OCI-LY1 (cell line): ENCODE measurements at regions not wholly inside any gene's neighbourhood (a gene's known extent, or its start where the extent isn't known, plus 50 kb on each side); places are given as distances from the start of the nearest gene placed in this dataset.

ENCODE experiments used
- H2AFZ ChIP-seq: fragments of 200-600 bp; sonication (generic), shearing (Covaris generic); 2 replicates; pipeline ENCODE4 v1.6.0; 2014; ENCODE audit warnings: antibody characterized with exemption, mild to moderate bottlenecking, low read length
- H3F3A ChIP-seq: fragments of 200-600 bp; sonication (generic), shearing (Covaris generic); 2 replicates; pipeline ENCODE4 v1.6.0; 2014; ENCODE audit warnings: mild to moderate bottlenecking, antibody characterized with exemption, low read length, moderate library complexity; ENCODE audit not compliant: insufficient read depth
- H3K27ac ChIP-seq: fragments of 200-600 bp; sonication (generic); 2 replicates; pipeline ENCODE4 v1.5.1; 2014; ENCODE audit warnings: low read length, mixed run types, mild to moderate bottlenecking, low read depth; ENCODE audit not compliant: poor library complexity, severe bottlenecking
- H3K27me3 ChIP-seq: fragments of 200-600 bp; sonication (generic); 2 replicates; pipeline ENCODE4 v1.6.0; 2014; ENCODE audit warnings: antibody characterized with exemption, mild to moderate bottlenecking, low read length, moderate library complexity; ENCODE audit not compliant: insufficient read depth
- H3K36me3 ChIP-seq: fragments of 200-600 bp; sonication (generic); 2 replicates; pipeline ENCODE4 v1.6.1; 2014; ENCODE audit warnings: mild to moderate bottlenecking, antibody characterized with exemption, low read length, moderate library complexity, mixed read lengths; ENCODE audit not compliant: insufficient read depth
- H3K4me1 ChIP-seq: fragments of 200-600 bp; sonication (generic); 2 replicates; pipeline ENCODE4 v1.5.1; 2014; ENCODE audit warnings: mild to moderate bottlenecking, low read length, moderate library complexity; ENCODE audit not compliant: insufficient read depth, severe bottlenecking
- H3K4me2 ChIP-seq: fragments of 200-600 bp; sonication (generic), shearing (Covaris generic); 2 replicates; pipeline ENCODE4 v1.6.1; 2014; ENCODE audit warnings: low read length
- H3K4me3 ChIP-seq: fragments of 200-600 bp; sonication (generic); 2 replicates; pipeline ENCODE4 v1.5.1; 2014; ENCODE audit warnings: low read length, low read depth, mild to moderate bottlenecking, mixed read lengths; ENCODE audit not compliant: poor library complexity, severe bottlenecking
- H3K79me2 ChIP-seq: fragments of 200-600 bp; shearing (Covaris generic); 2 replicates; pipeline ENCODE4 v1.6.1; 2016; ENCODE audit warnings: mixed run types, low read length, mixed read lengths; ENCODE audit not compliant: insufficient read depth
- H3K9ac ChIP-seq: fragments of 200-600 bp; sonication (generic), shearing (Covaris generic); 2 replicates; pipeline ENCODE4 v1.6.1; 2014; ENCODE audit warnings: mild to moderate bottlenecking, low read length, mixed read lengths
- H3K9me2 ChIP-seq: fragments of 200-600 bp; sonication (generic), shearing (Covaris generic); 2 replicates; pipeline ENCODE4 v1.6.1; 2014; ENCODE audit warnings: low read depth, mild to moderate bottlenecking, low read length, mixed read lengths
- H3K9me3 ChIP-seq: fragments of 200-600 bp; shearing (Covaris generic); 2 replicates; pipeline ENCODE4 v1.6.1; 2014; ENCODE audit warnings: low read length, mixed read lengths
- H4K20me1 ChIP-seq: fragments of 200-600 bp; sonication (generic), shearing (Covaris generic); 2 replicates; pipeline ENCODE4 v1.6.0; 2016; ENCODE audit warnings: mild to moderate bottlenecking, low read length; ENCODE audit not compliant: insufficient read depth
- EZH2 ChIP-seq: fragments of 200-600 bp; sonication (generic), shearing (Covaris generic); IDR thresholded peaks from 2 replicates; pipeline ENCODE4 v1.8.0; 2017; ENCODE audit warnings: borderline replicate concordance, mixed run types, mild to moderate bottlenecking, antibody characterized with exemption, low read length, moderate library complexity, mixed read lengths
- TF ChIP-seq, protein P1 (sequence below): fragments of 200-600 bp; sonication (generic), shearing (Covaris generic); IDR thresholded peaks from 2 replicates; pipeline ENCODE4 v1.5.1; 2017; ENCODE audit warnings: mild to moderate bottlenecking, antibody characterized with exemption, low read length, moderate library complexity, mixed read lengths

DNA sequence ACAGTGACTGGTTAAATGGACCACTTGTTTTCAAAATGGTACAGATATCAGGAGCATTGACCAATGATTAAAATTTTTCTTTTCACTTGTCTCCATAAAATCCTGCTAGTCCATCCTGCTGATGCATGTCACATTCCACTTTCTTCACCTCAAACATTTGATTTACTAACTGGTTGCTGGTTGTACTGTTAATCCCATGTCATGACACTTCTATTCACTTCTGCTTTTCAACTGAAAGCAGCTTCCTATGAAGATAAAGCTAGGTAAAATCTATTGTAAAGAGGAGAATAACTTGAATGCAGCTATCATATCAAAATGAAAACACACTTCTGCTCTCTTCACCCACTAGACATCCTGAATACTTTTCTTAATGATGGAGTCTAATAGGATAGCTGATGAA is 149.6 kb upstream of the OTX2 start:
- H3K9ac ChIP-seq = no peak overlapping the region
- no peak overlapping the region for H3K4me2 ChIP-seq
- TF ChIP-seq, protein P1, sequence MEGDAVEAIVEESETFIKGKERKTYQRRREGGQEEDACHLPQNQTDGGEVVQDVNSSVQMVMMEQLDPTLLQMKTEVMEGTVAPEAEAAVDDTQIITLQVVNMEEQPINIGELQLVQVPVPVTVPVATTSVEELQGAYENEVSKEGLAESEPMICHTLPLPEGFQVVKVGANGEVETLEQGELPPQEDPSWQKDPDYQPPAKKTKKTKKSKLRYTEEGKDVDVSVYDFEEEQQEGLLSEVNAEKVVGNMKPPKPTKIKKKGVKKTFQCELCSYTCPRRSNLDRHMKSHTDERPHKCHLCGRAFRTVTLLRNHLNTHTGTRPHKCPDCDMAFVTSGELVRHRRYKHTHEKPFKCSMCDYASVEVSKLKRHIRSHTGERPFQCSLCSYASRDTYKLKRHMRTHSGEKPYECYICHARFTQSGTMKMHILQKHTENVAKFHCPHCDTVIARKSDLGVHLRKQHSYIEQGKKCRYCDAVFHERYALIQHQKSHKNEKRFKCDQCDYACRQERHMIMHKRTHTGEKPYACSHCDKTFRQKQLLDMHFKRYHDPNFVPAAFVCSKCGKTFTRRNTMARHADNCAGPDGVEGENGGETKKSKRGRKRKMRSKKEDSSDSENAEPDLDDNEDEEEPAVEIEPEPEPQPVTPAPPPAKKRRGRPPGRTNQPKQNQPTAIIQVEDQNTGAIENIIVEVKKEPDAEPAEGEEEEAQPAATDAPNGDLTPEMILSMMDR = no peak
- no peak for TF ChIP-seq EZH2
- no peak overlapping the region for H2AFZ ChIP-seq
- H3K27me3 ChIP-seq = no peaks in the 10 kb centered on the region
- H3F3A ChIP-seq = no peaks in the 10 kb centered on the region
- no peaks in the 10 kb centered on the region for H4K20me1 ChIP-seq
- H3K9me3 ChIP-seq = no peaks in the 10 kb centered on the region
- no peaks in the 10 kb centered on the region for H3K9me2 ChIP-seq
- H3K4me1 ChIP-seq = no peaks in the 10 kb centered on the region
- H3K27ac ChIP-seq = no peak overlapping the region
- no peaks in the 10 kb centered on the region for H3K36me3 ChIP-seq
- H3K79me2 ChIP-seq = no peaks in the 10 kb centered on the region
- H3K4me3 ChIP-seq = no peak overlapping the region

DNA sequence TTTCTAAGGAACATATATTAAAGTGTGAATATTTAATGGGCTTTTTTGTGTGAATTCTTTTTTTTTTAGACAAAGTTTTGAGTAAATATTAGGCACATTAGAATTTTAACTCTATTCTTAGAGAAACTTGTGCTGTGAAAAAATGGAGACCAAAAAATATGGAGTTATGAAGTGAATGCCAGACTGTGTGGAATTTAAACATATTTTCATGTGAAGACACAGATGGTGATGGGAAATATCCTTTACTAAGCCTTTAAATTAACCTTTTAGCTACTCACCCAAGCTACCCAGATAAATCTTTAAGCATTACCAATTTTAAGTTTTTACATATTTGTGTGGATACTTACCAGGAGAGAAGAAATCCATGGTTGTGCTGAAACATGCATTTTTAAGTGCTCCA is 148.8 kb upstream of the OTX2 start:
- no peaks in the 10 kb centered on the region for H3K4me1 ChIP-seq
- no peak overlapping the region for H2AFZ ChIP-seq
- H3K9ac ChIP-seq = no peak overlapping the region
- no peaks in the 10 kb centered on the region for H3K9me3 ChIP-seq
- no peak overlapping the region for H3K4me3 ChIP-seq
- H3F3A ChIP-seq = no peaks in the 10 kb centered on the region
- H3K27me3 ChIP-seq = no peaks in the 10 kb centered on the region
- H3K36me3 ChIP-seq = no peaks in the 10 kb centered on the region
- TF ChIP-seq, protein P1 = no peak
- no peak for TF ChIP-seq EZH2
- no peaks in the 10 kb centered on the region for H3K9me2 ChIP-seq
- H3K79me2 ChIP-seq = no peaks in the 10 kb centered on the region
- no peak overlapping the region for H3K27ac ChIP-seq
- no peaks in the 10 kb centered on the region for H4K20me1 ChIP-seq
- no peak overlapping the region for H3K4me2 ChIP-seq

DNA sequence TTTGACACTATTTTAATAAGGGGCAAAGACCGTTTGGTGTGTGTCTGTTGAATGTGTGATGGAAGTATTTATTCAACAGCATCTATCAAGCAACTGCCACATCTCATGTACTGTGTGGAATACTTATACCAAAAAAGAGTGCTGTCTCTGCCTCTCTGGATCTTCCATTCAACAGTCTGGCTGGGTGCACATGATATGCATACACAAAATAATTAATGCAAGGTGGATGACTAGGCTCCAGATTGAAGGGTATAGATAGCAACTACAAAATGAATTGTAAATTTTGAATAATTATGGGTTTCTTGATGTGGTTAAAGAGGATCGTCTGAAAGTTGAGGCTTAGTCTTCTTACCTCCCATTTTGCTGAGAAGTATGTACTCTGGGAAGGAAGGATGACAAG is 145.9 kb upstream of the OTX2 start:
- Histone ChIP-seq H3K9me3 (no peaks in the 10 kb centered on the region), H3K36me3 (no peaks in the 10 kb centered on the region), H3K4me1 (no peaks in the 10 kb centered on the region), H3K79me2 (no peaks in the 10 kb centered on the region), H4K20me1 (no peaks in the 10 kb centered on the region), H3K4me2 (no peak overlapping the region), H3F3A (no peaks in the 10 kb centered on the region), H2AFZ (no peak overlapping the region), H3K4me3 (no peak overlapping the region), H3K27me3 (no peaks in the 10 kb centered on the region), H3K9ac (no peak overlapping the region), H3K27ac (no peak overlapping the region), H3K9me2 (no peaks in the 10 kb centered on the region)
- TF ChIP-seq EZH2 = no peak
- TF ChIP-seq, protein P1 = no peak
